Keratinocyte (primary cell): ENCODE measurements at regions not wholly inside any gene's neighbourhood (a gene's known extent, or its start where the extent isn't known, plus 50 kb on each side); places are given as distances from the start of the nearest gene placed in this dataset.

Experiments used
- EZH2 ChIP-seq: IDR thresholded peaks from one replicate; pipeline ENCODE4 v1.6.1; 2012; ENCODE audit warnings: inconsistent platforms, mild to moderate bottlenecking, low read length, moderate library complexity
- TF ChIP-seq, protein P1 (sequence below), 3 experiments: IDR thresholded peaks in 1 of 3; conservative IDR thresholded peaks in 1 of 3; optimal IDR thresholded peaks in 1 of 3; 2 replicates in 2 of 3; 3 replicates in 1 of 3; pipeline versions ENCODE3 to v1.5.1; 2011; ENCODE audit warnings: low read length in 3 of 3, mild to moderate bottlenecking in 3 of 3, moderate library complexity in 2 of 3, control low read depth in 1 of 3, inconsistent platforms in 1 of 3; ENCODE audit not compliant: insufficient read depth in 2 of 3; ENCODE audit errors: extremely low read depth in 1 of 3

DNA sequence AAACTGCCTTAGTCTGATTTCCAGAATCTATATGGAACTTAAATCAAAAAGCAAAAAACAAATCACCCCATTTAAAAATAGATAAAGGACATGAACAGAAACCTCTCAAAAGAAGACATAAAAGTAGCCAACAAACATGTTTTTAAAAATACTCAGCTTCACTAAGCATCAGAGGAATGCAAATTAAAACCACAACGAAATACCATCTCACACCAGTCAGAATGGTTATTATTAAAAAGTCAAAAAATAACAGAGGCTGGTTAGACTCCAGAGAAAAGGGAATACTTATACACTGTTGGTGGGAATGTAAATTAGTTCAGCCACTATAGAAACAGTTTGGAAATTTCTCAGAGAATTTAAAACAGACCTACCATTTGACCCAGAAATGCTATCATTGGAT is 367.9 kb downstream of the ZIC4 start:
- TF ChIP-seq, protein P1, sequence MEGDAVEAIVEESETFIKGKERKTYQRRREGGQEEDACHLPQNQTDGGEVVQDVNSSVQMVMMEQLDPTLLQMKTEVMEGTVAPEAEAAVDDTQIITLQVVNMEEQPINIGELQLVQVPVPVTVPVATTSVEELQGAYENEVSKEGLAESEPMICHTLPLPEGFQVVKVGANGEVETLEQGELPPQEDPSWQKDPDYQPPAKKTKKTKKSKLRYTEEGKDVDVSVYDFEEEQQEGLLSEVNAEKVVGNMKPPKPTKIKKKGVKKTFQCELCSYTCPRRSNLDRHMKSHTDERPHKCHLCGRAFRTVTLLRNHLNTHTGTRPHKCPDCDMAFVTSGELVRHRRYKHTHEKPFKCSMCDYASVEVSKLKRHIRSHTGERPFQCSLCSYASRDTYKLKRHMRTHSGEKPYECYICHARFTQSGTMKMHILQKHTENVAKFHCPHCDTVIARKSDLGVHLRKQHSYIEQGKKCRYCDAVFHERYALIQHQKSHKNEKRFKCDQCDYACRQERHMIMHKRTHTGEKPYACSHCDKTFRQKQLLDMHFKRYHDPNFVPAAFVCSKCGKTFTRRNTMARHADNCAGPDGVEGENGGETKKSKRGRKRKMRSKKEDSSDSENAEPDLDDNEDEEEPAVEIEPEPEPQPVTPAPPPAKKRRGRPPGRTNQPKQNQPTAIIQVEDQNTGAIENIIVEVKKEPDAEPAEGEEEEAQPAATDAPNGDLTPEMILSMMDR (optimal IDR thresholded peaks at IDR 0.05 in 1 of 3, IDR thresholded peaks at IDR 0.05 in 1 of 3, conservative IDR thresholded peaks at IDR 0.05 in 1 of 3; ENCODE audit: extremely low read depth in 1 of 3, insufficient read depth in 2 of 3, low read length in 3 of 3): no peak
- no peak for TF ChIP-seq EZH2
